Sigmoid colon (tissue), 6 donors: ENCODE measurements at regions not wholly inside any gene's neighbourhood (a gene's known extent, or its start where the extent isn't known, plus 50 kb on each side); places are given as distances from the start of the nearest gene placed in this dataset.
"Not testable (repeated sequence)": the region's sequence is repeated elsewhere in the genome, so short reads cannot be mapped to it uniquely, and the experiment has no call there.

Source experiments
- DNase-seq: peaks from one replicate; pipeline ENCODE4 v3.0.0-alpha.2; 2019
- H3K27ac ChIP-seq, 4 donors: fragments of 200-600 bp; sonication (generic); one replicate each; pipeline ENCODE4 v1.5.1; 2016 to 2019; ENCODE audit warnings: mild to moderate bottlenecking in 1 of 4
- H3K27me3 ChIP-seq, 3 donors: fragments of 200-600 bp; sonication (generic); one replicate each; pipeline ENCODE4 v1.5.1; 2019; ENCODE audit warnings: mild to moderate bottlenecking in 1 of 3
- H3K36me3 ChIP-seq, 4 donors: fragments of 200-600 bp; sonication (generic); one replicate each; pipeline ENCODE4 v1.5.1; 2016 to 2019
- H3K4me1 ChIP-seq, 4 donors: fragments of 200-600 bp; sonication (generic); one replicate each; pipeline ENCODE4 v1.5.1; 2017 to 2019
- H3K4me3 ChIP-seq, 4 donors: fragments of 200-600 bp; sonication (generic); one replicate each; pipeline ENCODE4 v1.5.1; 2017 to 2019; ENCODE audit warnings: mild to moderate bottlenecking in 2 of 4, moderate library complexity in 1 of 4
- H3K9me3 ChIP-seq, 4 donors: fragments of 200-600 bp in 3 of 4; sonication (generic) in 3 of 4; one replicate each; pipeline versions ENCODE4 v1.5.1 to v1.6.1; 2013 to 2019
- EP300 ChIP-seq, 4 donors: sonication (generic); formaldehyde crosslinking; IDR thresholded peaks; one replicate each; pipeline ENCODE4 v1.6.1; 2017; ENCODE audit warnings: antibody characterized with exemption in 4 of 4
- POLR2A ChIP-seq, 2 donors: fragments of 450-650 bp; IDR thresholded peaks; one replicate each; pipeline ENCODE4 v1.6.1; 2016; ENCODE audit warnings: antibody characterized with exemption in 2 of 2, mild to moderate bottlenecking in 2 of 2, moderate library complexity in 2 of 2
- POLR2AphosphoS5 ChIP-seq, 4 donors: sonication (generic); formaldehyde crosslinking; IDR thresholded peaks; one replicate each; pipeline ENCODE4 v1.6.1; 2017; ENCODE audit warnings: antibody characterized with exemption in 4 of 4
- WGBS, 2 donors: extraction: QIAGEN DNeasy Blood & Tissue Kit; methylation state at CpG; one replicate each; pipeline ENCODE4 v1.1.7; 2013; 5-methylcytosine and 5-hydroxymethylcytosine counted together
- intact Hi-C: fragments of 100-400 bp; cut with DNase I; formaldehyde crosslinking; loops from one replicate; pipeline ENCODE4 v1.15.1; 2023
- TF ChIP-seq, protein P1 (sequence below), 4 experiments: fragments of 450-650 bp in 3 of 4; fragments of 200-600 bp in 1 of 4; IDR thresholded peaks; one replicate each; pipeline ENCODE4 v1.5.1; 2016 to 2019; ENCODE audit warnings: antibody characterized with exemption in 4 of 4, mild to moderate bottlenecking in 3 of 4, moderate library complexity in 2 of 4
- donor health status: healthy with polysubstance abuse.
- donor health status: healthy.

DNA sequence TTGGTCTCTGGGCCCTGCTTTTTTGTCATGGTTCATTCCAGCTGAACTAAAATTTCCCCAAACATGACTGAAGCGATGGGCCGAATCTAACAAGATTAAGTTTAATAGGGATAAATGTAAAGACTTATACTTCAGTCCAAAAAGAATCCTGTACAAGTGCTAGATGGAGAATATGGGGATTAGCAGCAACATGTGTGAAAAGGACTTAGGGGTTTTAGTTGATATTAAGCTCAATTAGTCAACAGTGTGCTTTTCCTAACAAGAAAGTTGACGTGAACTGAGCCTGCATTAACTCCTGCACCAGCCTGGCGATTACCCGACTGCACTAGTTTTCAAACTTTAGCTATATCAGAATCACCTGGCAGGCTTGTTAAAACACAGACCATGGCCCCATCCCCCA, 61.0 kb upstream of the BBX start:
- H3K9me3 ChIP-seq: no peaks in the 10 kb centered on the region
- no peaks in the 10 kb centered on the region for H3K36me3 ChIP-seq
- no peak overlapping the region for H3K27ac ChIP-seq
- intact Hi-C loops: no loop called here
- no peak for DNase-seq
- H3K4me1 ChIP-seq: no peaks in the 10 kb centered on the region
- no peaks in the 10 kb centered on the region for H3K27me3 ChIP-seq
- H3K4me3 ChIP-seq: no peak overlapping the region
- WGBS, 2 donors: 92 to 96% methylated on average over 5 of the region's 5 CpGs
- TF ChIP-seq EP300 (IDR thresholded peaks at IDR 0.05) (no peak), POLR2AphosphoS5 (IDR thresholded peaks at IDR 0.05) (no peak), POLR2A (IDR thresholded peaks at IDR 0.05) (no peak)
- TF ChIP-seq, protein P1, sequence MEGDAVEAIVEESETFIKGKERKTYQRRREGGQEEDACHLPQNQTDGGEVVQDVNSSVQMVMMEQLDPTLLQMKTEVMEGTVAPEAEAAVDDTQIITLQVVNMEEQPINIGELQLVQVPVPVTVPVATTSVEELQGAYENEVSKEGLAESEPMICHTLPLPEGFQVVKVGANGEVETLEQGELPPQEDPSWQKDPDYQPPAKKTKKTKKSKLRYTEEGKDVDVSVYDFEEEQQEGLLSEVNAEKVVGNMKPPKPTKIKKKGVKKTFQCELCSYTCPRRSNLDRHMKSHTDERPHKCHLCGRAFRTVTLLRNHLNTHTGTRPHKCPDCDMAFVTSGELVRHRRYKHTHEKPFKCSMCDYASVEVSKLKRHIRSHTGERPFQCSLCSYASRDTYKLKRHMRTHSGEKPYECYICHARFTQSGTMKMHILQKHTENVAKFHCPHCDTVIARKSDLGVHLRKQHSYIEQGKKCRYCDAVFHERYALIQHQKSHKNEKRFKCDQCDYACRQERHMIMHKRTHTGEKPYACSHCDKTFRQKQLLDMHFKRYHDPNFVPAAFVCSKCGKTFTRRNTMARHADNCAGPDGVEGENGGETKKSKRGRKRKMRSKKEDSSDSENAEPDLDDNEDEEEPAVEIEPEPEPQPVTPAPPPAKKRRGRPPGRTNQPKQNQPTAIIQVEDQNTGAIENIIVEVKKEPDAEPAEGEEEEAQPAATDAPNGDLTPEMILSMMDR (IDR thresholded peaks at IDR 0.05): no peak

DNA sequence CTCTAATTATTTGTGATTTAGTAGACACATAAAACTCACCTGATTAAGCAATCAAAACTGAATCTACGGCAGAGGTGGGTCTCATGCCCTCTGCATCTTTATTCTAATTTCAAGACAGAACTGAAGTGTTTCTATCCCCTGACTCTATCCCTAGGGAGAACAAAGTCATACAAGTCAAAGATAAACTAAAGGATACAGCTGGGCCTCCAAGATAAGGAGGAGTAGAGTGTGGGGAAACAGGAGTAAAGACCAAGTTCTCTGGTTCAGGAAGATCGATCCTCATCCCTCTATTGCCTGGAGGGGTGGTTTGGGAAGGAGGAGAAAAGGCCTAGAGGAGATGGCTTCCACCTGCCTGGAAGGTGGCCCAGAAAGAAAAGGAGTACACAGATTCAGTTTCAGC, 58.7 kb upstream of the BBX start:
- Histone ChIP-seq H3K27ac (no peak overlapping the region), H3K4me3 (no peak overlapping the region), H3K36me3 (no peaks in the 10 kb centered on the region), H3K27me3 (no peaks in the 10 kb centered on the region), H3K9me3 (no peaks in the 10 kb centered on the region), H3K4me1 (no peaks in the 10 kb centered on the region)
- 81 to 83% methylated on average over 2 of the region's 2 CpGs for WGBS, 2 donors
- intact Hi-C loops: no loop called here
- TF ChIP-seq POLR2A (IDR thresholded peaks at IDR 0.05): no peak
- TF ChIP-seq, protein P1 (IDR thresholded peaks at IDR 0.05): no peak
- no peak for TF ChIP-seq POLR2AphosphoS5 (IDR thresholded peaks at IDR 0.05)
- no peak for TF ChIP-seq EP300 (IDR thresholded peaks at IDR 0.05)
- DNase-seq: no peak

DNA sequence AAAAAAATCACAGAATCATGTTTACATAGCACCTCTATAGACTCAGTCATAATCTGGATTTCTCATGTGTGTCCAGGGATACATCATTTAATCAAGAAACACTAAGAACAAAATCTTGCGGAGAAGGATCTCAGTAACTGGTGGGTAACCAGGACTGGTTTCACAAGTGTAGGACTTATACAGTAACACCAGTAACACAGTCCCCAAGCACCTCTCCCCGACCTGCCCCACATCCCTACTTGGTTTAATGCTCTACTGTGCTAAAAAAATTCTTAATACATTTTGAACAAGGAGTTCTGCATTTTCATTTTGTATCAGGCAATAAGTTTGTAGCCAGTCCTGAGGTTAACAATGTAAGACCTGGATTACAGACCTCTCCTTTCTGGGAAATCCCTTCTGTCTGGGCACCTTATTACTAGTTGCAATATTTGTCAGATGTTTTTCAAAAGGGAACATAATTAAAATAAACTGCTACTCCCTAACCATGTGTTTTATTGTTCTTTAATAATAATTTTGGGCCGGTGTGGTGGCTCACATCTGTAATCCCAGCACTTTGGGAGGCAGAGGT, 57.6 kb upstream of the BBX start:
- Histone ChIP-seq H3K4me1 (no peaks in the 10 kb centered on the region), H3K4me3 (no peak overlapping the region), H3K27me3 (no peaks in the 10 kb centered on the region), H3K27ac (no peak overlapping the region), H3K36me3 (no peaks in the 10 kb centered on the region), H3K9me3 (no peaks in the 10 kb centered on the region)
- 82 to 85% methylated on average over 3 of the region's 3 CpGs for WGBS, 2 donors
- no peak for TF ChIP-seq POLR2A (IDR thresholded peaks at IDR 0.05)
- no peak for TF ChIP-seq EP300 (IDR thresholded peaks at IDR 0.05)
- TF ChIP-seq POLR2AphosphoS5 (IDR thresholded peaks at IDR 0.05): no peak
- TF ChIP-seq, protein P1 (IDR thresholded peaks at IDR 0.05): no peak
- DNase-seq: no peak
- intact Hi-C loops: no loop called here

DNA sequence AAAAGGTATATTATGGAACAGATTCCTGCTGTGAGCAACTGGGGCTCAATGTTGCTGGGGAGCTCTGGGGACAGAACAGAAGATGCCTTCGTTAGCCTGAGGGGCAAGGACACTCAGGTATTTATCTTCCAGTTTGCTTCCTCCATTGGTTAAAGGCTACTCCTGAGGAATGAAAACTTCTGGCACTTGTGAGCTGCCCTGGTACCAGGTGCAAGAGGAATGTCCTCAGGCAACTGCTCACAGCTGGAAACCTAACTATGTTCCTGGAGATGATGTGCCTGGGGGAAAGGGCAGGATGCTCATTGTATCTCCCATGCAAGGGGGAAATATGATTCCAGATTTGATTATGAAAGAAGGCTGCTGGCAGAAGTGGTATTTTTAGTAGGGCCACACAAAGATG, 54.0 kb upstream of the BBX start:
- intact Hi-C loops: no loop called here
- TF ChIP-seq, protein P1 (IDR thresholded peaks at IDR 0.05): no peak
- TF ChIP-seq EP300 (IDR thresholded peaks at IDR 0.05) (no peak), POLR2A (IDR thresholded peaks at IDR 0.05) (no peak), POLR2AphosphoS5 (IDR thresholded peaks at IDR 0.05) (no peak)
- no peaks in the 10 kb centered on the region for H3K27me3 ChIP-seq
- no peak for DNase-seq
- no peak overlapping the region for H3K27ac ChIP-seq
- WGBS, 2 donors: 77 to 83% methylated on average over 1 of the region's 1 CpG
- H3K4me1 ChIP-seq: no peaks in the 10 kb centered on the region
- H3K9me3 ChIP-seq: no peaks in the 10 kb centered on the region
- H3K36me3 ChIP-seq: no peaks in the 10 kb centered on the region
- H3K4me3 ChIP-seq: no peak overlapping the region

DNA sequence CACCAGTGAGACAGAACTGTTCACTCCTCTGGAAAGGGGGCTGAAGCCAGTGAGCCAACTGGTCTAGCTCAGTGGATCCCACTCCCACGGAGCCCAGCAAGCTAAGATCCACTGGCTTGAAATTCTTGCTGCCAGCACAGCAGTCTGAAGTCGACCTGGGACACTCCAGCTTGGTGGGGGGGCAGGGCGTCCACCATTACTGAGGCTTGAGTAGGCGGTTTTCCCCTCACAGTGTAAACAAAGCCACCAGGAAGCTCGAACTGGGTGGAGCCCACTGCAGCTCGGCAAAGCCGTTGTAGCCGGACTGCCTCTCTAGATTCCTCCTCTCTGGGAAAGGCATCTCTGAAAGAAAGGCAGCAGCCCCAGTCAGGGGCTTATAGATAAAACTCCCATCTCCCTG, 52.3 kb upstream of the BBX start:
- H3K27me3 ChIP-seq, intact Hi-C loops, H3K9me3 ChIP-seq, H3K36me3 ChIP-seq, DNase-seq, H3K4me3 ChIP-seq, H3K4me1 ChIP-seq, H3K27ac ChIP-seq: not testable (repeated sequence)
- WGBS, 2 donors: 20 to 58% methylated on average over 8 of the region's 8 CpGs
